ENCODE measurements at regions not wholly inside any gene's neighbourhood (a gene's known extent, or its start where the extent isn't known, plus 50 kb on each side); places are given as distances from the start of the nearest gene placed in this dataset.
"Not testable (repeated sequence)": the region's sequence is repeated elsewhere in the genome, so short reads cannot be mapped to it uniquely, and the experiment has no call there.

- FAIRE-seq = no peak
Observed at GRCh38 chr14:46147452-46147851, 504.1 kb downstream of the RPL10L start.

- FAIRE-seq = no peak
Observed at GRCh38 chr14:46147024-46147423, 504.6 kb downstream of the RPL10L start.

GRCh38 chr14:46140445-46140844 lies 511.1 kb downstream of the RPL10L start:
- no peak for FAIRE-seq

- no peak for FAIRE-seq
Observed at GRCh38 chr14:46139649-46140048, 511.9 kb downstream of the RPL10L start.

- FAIRE-seq = no peak
Observed at GRCh38 chr14:46137786-46138185, 513.8 kb downstream of the RPL10L start.

GRCh38 chr14:46136456-46136855 lies 515.1 kb downstream of the RPL10L start:
- no peak for FAIRE-seq

GRCh38 chr14:46108228-46108627 lies 543.4 kb downstream of the RPL10L start:
- no peak for FAIRE-seq

- not testable (repeated sequence) for FAIRE-seq
Observed at GRCh38 chr14:46100901-46101300, 550.7 kb downstream of the RPL10L start.

- FAIRE-seq = no peak
Observed at GRCh38 chr14:46091819-46092218, 559.8 kb downstream of the RPL10L start.

- FAIRE-seq = no peak
Observed at GRCh38 chr14:46087604-46088003, 564.0 kb downstream of the RPL10L start.

GRCh38 chr14:46074061-46074460 lies 577.5 kb downstream of the RPL10L start:
- no peak for FAIRE-seq

- no peak for FAIRE-seq
Observed at GRCh38 chr14:46063872-46064271, 587.7 kb downstream of the RPL10L start.

- FAIRE-seq = no peak
Observed at GRCh38 chr14:46058964-46059563, 592.5 kb downstream of the RPL10L start.

GRCh38 chr14:46057799-46058198 lies 593.8 kb downstream of the RPL10L start:
- no peak for FAIRE-seq

GRCh38 chr14:46054526-46054925 lies 597.1 kb downstream of the RPL10L start:
- peak; percentile 37 for FAIRE-seq

GRCh38 chr14:46053221-46053620 lies 598.4 kb downstream of the RPL10L start:
- no peak for FAIRE-seq

GRCh38 chr14:46051796-46052195 lies 599.8 kb downstream of the RPL10L start:
- no peak for FAIRE-seq

GRCh38 chr14:46048127-46048526 lies 603.5 kb downstream of the RPL10L start:
- FAIRE-seq = no peak

- FAIRE-seq = no peak
Observed at GRCh38 chr14:46036099-46036498, 615.5 kb downstream of the RPL10L start.

GRCh38 chr14:46034305-46034704 lies 617.3 kb downstream of the RPL10L start:
- FAIRE-seq = no peak

- FAIRE-seq = no peak
Observed at GRCh38 chr14:46018846-46019420, 632.6 kb downstream of the RPL10L start.

- no peak for FAIRE-seq
Observed at GRCh38 chr14:46008348-46008747, 643.2 kb downstream of the RPL10L start.

GRCh38 chr14:45998554-45998953 lies 653.0 kb downstream of the RPL10L start:
- FAIRE-seq = no peak

GRCh38 chr14:45990252-45990651 lies 661.3 kb downstream of the RPL10L start:
- FAIRE-seq = no peak

GRCh38 chr14:45976001-45976400 lies 675.6 kb downstream of the RPL10L start:
- no peak for FAIRE-seq

Data from endometrium (tissue), 2 donors.